BJ (cell line): ENCODE measurements at regions not wholly inside any gene's neighbourhood (a gene's known extent, or its start where the extent isn't known, plus 50 kb on each side); places are given as distances from the start of the nearest gene placed in this dataset.
A peak's percentile ranks its signal among the peaks of the same experiment; 100 is the strongest.

Experiments
- CTCF ChIA-PET: fragments of 350-600 bp; formaldehyde crosslinking; extraction: SDS; loops from one replicate; lab custom pipeline; 2021; ENCODE audit warnings: antibody characterized with exemption, inconsistent platforms; lab: Yijun Ruan, JAX
- POLR2A ChIA-PET: fragments of 300-600 bp; sonication (Branson Sonifier 250); formaldehyde crosslinking; extraction: SDS; loops from one replicate; lab custom pipeline; 2021; ENCODE audit warnings: antibody characterized with exemption; lab: Charles Lee
- DNase-seq: peaks from one replicate; pipeline ENCODE4 v3.0.0-alpha.2; 2011; ENCODE audit warnings: low read depth
- H3K27me3 ChIP-seq: 2 replicates; pipeline ENCODE4 v1.6.0; 2011; ENCODE audit warnings: low read length; ENCODE audit not compliant: control insufficient read depth, insufficient read depth
- H3K36me3 ChIP-seq: 2 replicates; pipeline ENCODE4 v1.5.1; 2011; ENCODE audit warnings: low read length; ENCODE audit not compliant: control insufficient read depth, insufficient read depth
- H3K4me3 ChIP-seq: 2 replicates; pipeline ENCODE4 v1.5.1; 2011; ENCODE audit warnings: low read depth, mild to moderate bottlenecking, control low read depth, low read length
- CTCF ChIP-seq: IDR thresholded peaks from 2 replicates; pipeline ENCODE4 v1.5.1; 2011; ENCODE audit warnings: low read depth, mild to moderate bottlenecking, control low read depth, inconsistent platforms, low read length, moderate library complexity; ENCODE audit not compliant: insufficient read depth

GRCh38 chr21:38123626-38124025, 133.2 kb upstream of the KCNJ15 start:
- ChIA-PET POLR2A (no interaction called here), CTCF (interaction anchor here (0.8 to 2.8 kb wide), 5 partner anchors 9 to 423 kb away, joined by 3 to 12 read pairs (median 4); no protein-coding TSS in a partner anchor)
- no peaks in the 10 kb centered on the region for H3K36me3 ChIP-seq
- no peak for DNase-seq
- no peak overlapping the region for H3K4me3 ChIP-seq
- H3K27me3 ChIP-seq, result no peaks in the 10 kb centered on the region; the same call in 1 of the 2 replicates
- no peak for TF ChIP-seq CTCF

- CTCF ChIA-PET, result interaction anchor here (0.6 to 3.2 kb wide), 33 partner anchors 8 to 458 kb away, joined by 3 to 38 read pairs (median 6); no protein-coding TSS in a partner anchor
- TF ChIP-seq CTCF, result peak; percentile 89
- no peaks in the 10 kb centered on the region; the same call in 1 of the 2 replicates for H3K27me3 ChIP-seq
- H3K4me3 ChIP-seq, result no peak overlapping the region
- no peaks in the 10 kb centered on the region for H3K36me3 ChIP-seq
- POLR2A ChIA-PET, result no interaction called here
- DNase-seq, result no peak
Observed at GRCh38 chr21:38126666-38127303, 130.0 kb upstream of the KCNJ15 start.

GRCh38 chr21:38129711-38130110, 127.1 kb upstream of the KCNJ15 start:
- DNase-seq, result no peak
- peaks cover 4% of the 10 kb centered on the region for H3K27me3 ChIP-seq
- no peaks in the 10 kb centered on the region for H3K36me3 ChIP-seq
- ChIA-PET POLR2A (no interaction called here), CTCF (interaction anchor here (0.6 to 1.6 kb wide), 2 partner anchors 414 to 429 kb away, joined by 3 to 6 read pairs; no protein-coding TSS in a partner anchor)
- no peak for TF ChIP-seq CTCF
- H3K4me3 ChIP-seq, result no peak overlapping the region

- Histone ChIP-seq H3K27me3 (peaks cover 4% of the 10 kb centered on the region), H3K4me3 (no peak overlapping the region), H3K36me3 (no peaks in the 10 kb centered on the region)
- TF ChIP-seq CTCF, result no peak
- POLR2A ChIA-PET, result no interaction called here
- CTCF ChIA-PET, result interaction anchor here (0.8 to 1.4 kb wide), 3 partner anchors 10 to 216 kb away, joined by 3 to 4 read pairs (median 4); no protein-coding TSS in a partner anchor
- no peak for DNase-seq
Observed at GRCh38 chr21:38133240-38133639, 123.6 kb upstream of the KCNJ15 start.

- no peak for TF ChIP-seq CTCF
- POLR2A ChIA-PET, result no interaction called here
- H3K27me3 ChIP-seq, result peaks cover 4% of the 10 kb centered on the region
- no peak for DNase-seq
- H3K4me3 ChIP-seq, result no peak overlapping the region
- no peaks in the 10 kb centered on the region for H3K36me3 ChIP-seq
- CTCF ChIA-PET, result interaction anchor here (1.2 kb wide), 1 partner anchor 25 kb away, joined by 4 read pairs; no protein-coding TSS in a partner anchor
Observed at GRCh38 chr21:38134084-38134873, 122.5 kb upstream of the KCNJ15 start.
